IPS-20b (cell line): ENCODE measurements at regions not wholly inside any gene's neighbourhood (a gene's known extent, or its start where the extent isn't known, plus 50 kb on each side); places are given as distances from the start of the nearest gene placed in this dataset.

Experiments
- H3K27ac ChIP-seq: one replicate; pipeline ENCODE4 v1.5.1; 2013; ENCODE audit warnings: low read length
- H3K27me3 ChIP-seq: 2 replicates; pipeline ENCODE4 v1.6.1; 2013; ENCODE audit warnings: mild to moderate bottlenecking, low read length, inconsistent platforms; ENCODE audit not compliant: insufficient read depth
- H3K36me3 ChIP-seq: 2 replicates; pipeline ENCODE4 v1.6.1; 2013; ENCODE audit warnings: low read depth, mild to moderate bottlenecking, inconsistent platforms, low read length, moderate library complexity; ENCODE audit not compliant: insufficient read depth
- H3K4me1 ChIP-seq: 2 replicates; pipeline ENCODE4 v1.6.1; 2013; ENCODE audit warnings: mild to moderate bottlenecking, control low read depth, inconsistent platforms, low read length, moderate library complexity; ENCODE audit not compliant: insufficient read depth
- H3K4me3 ChIP-seq: 2 replicates; pipeline ENCODE4 v1.5.1; 2013; ENCODE audit warnings: mild to moderate bottlenecking, low read length, inconsistent platforms
- H3K9ac ChIP-seq: 2 replicates; pipeline ENCODE4 v1.6.1; 2013; ENCODE audit warnings: low read depth, mild to moderate bottlenecking, inconsistent platforms, low read length, moderate library complexity
- H3K9me3 ChIP-seq: 2 replicates; pipeline ENCODE4 v1.6.1; 2013; ENCODE audit warnings: mild to moderate bottlenecking, low read depth, low read length, inconsistent platforms; ENCODE audit not compliant: insufficient read depth

DNA sequence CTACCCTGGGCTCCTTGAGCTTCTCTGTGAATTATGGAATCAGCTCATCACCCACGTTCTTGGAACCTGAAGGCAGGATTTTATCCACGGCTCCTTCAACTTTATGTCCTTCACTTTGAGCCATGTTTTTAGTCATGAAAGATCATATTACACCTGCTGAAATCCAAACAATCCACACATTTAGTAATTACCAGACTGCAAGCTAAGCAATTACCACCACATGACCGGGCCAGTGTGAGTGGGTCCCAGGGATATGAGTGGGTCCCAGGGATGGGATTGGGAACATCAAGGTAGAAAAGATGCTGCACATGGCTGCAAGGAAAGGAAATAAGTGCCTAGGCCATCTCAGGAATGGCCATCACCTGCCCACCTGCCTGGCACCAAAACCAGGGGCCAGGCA, 140.3 kb upstream of the IQSEC1 start:
- H3K4me1 ChIP-seq: no peaks in the 10 kb centered on the region; the same call in 1 of the 2 replicates

DNA sequence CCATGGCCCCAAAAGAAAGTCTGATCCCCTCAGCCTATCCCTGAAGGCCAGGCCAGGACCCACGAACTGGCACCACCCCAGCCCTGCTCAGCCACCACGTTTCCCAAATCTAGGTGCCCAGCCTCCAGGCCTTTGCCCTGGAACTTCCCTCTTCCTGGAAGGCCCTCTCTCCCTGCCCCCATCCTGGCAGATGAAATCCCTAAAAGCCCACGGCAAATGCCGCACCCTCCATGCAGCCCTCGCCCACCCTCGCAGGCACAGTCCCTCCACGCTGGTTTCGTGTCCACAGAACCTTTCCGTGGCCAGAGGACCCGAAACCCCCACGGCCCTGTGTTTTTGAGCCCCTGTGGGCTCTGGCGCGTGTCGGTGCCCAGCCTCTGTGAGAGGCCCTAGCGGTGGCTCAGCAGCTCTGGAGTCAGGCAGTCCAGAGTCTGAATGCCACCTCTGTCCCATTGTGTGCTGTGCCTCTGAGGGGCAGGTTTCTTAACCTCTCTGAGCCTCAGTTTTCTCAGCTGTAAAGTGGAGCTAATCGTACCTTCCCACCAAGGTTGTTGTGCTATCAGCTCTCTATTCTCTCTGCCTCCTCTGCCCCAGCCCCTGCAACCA, 138.5 kb upstream of the IQSEC1 start:
- Histone ChIP-seq H3K4me1 (no peaks in the 10 kb centered on the region), H3K27ac (no peak overlapping the region), H3K9ac (no peak overlapping the region), H3K9me3 (no peaks in the 10 kb centered on the region), H3K36me3 (no peaks in the 10 kb centered on the region), H3K4me3 (no peak overlapping the region), H3K27me3 (no peaks in the 10 kb centered on the region)

More for the DNA sequence above, 140.3 kb upstream of the IQSEC1 start:
- Histone ChIP-seq H3K4me3 (no peak overlapping the region), H3K27me3 (no peaks in the 10 kb centered on the region), H3K9ac (no peak overlapping the region), H3K36me3 (no peaks in the 10 kb centered on the region), H3K9me3 (no peaks in the 10 kb centered on the region), H3K27ac (no peak overlapping the region)

DNA sequence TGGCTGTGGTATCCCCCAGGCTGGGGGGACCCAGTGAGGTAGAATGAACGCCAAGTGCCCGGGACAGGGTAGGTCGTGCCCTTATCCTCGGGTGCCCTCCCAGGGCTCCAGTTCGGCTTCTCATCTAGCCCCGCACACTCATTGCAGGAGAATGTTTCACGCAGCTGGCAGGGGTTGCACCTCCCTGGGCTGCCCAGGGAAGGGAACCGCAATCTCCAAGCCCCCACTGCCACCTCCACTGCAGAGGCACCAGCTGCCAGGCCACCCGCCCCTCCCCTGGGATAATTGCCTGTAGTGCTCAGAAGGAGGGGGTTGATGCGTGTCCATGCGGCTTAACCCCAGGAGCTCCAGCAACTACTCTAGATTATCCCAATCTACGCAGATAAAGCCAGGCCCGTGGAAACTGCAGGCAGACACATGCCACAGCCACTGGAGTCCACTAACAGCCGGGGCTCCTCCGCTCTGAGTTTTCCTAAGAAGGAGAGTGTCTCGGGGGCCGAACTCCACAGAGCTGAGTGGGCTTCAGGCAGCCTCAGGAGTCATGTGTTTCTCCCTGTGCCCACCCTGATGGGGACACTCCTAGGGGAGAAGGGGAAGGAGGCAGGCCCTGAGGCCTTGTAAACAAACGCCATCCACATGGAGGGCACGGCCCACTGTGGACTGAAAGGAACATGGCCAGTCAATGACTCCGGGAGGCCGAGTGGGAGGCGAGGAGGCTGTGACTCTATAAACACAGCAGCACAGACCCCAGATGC, 137.2 kb upstream of the IQSEC1 start:
- no peaks in the 10 kb centered on the region for H3K27me3 ChIP-seq
- H3K4me1 ChIP-seq: no peaks in the 10 kb centered on the region
- no peaks in the 10 kb centered on the region for H3K36me3 ChIP-seq
- H3K27ac ChIP-seq: no peak overlapping the region
- no peak overlapping the region for H3K9ac ChIP-seq
- H3K9me3 ChIP-seq: no peaks in the 10 kb centered on the region
- H3K4me3 ChIP-seq: no peak overlapping the region

DNA sequence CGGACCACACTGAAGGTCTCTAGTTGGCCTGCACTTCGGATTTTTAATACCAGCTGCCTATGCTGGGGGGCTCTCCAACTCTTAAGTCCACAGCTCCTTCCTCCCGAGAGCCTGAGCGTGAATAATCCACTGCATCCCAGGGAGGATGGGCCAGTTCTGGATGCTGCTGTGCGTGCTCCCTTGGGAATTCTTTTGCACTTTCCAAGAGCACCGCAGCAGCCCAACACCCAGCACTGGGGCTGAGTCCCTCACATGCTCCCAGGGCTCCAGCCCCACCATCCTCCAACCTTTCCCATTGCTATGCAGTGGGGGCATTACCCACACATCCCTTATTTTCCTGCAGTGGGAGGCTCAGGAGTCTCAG, 136.4 kb upstream of the IQSEC1 start:
- Histone ChIP-seq H3K9ac (no peak overlapping the region), H3K36me3 (no peaks in the 10 kb centered on the region), H3K9me3 (no peaks in the 10 kb centered on the region), H3K4me1 (no peaks in the 10 kb centered on the region), H3K27me3 (no peaks in the 10 kb centered on the region), H3K4me3 (no peak overlapping the region), H3K27ac (no peak overlapping the region)

DNA sequence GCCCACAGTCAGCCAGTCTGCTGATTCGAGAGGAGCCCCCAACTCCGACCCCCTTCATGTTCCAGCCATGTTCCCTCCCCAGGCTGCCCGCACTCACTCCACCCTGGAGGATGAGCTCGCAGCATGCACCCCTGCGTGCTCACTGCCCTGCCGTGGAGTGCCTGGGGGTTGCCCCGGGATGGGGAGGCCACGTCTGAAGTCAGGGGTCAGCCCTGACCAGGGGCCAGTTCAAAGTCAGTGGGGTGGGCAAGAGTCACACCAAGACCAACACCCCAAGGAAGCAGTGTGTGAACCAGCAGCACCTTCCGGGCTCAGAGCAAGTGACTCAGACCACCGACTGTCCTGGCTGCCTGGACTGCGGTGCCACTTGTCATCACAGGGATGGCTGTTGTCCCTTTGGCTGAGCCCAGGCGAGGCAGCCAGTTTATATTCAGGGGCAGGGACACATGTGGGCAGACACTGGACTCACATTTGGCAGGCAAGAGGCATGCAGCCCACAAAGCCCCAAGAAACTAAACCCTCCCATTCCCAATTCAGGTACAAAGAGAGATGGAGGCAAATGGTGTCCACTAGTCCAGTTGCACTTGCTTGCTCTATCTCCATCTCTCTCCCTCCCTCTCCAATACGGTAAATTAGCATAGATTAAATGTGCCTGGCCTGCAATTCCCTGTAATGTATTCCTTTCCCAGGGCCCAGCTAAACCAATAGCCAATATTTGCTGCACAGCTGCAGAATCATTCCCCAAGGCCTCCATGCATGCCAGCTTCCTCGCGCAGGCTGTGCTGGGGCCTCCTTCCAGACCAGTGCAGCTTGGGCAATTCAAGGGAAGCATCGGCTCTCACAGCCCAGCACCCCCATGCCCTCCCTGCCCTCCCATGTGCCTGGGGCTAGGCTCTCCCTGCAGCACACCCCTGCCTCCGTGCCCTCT, 135.7 kb upstream of the IQSEC1 start:
- Histone ChIP-seq H3K36me3 (no peaks in the 10 kb centered on the region), H3K4me3 (no peak overlapping the region), H3K27ac (no peak overlapping the region), H3K9me3 (no peaks in the 10 kb centered on the region), H3K27me3 (no peaks in the 10 kb centered on the region), H3K9ac (no peak overlapping the region), H3K4me1 (no peaks in the 10 kb centered on the region)

DNA sequence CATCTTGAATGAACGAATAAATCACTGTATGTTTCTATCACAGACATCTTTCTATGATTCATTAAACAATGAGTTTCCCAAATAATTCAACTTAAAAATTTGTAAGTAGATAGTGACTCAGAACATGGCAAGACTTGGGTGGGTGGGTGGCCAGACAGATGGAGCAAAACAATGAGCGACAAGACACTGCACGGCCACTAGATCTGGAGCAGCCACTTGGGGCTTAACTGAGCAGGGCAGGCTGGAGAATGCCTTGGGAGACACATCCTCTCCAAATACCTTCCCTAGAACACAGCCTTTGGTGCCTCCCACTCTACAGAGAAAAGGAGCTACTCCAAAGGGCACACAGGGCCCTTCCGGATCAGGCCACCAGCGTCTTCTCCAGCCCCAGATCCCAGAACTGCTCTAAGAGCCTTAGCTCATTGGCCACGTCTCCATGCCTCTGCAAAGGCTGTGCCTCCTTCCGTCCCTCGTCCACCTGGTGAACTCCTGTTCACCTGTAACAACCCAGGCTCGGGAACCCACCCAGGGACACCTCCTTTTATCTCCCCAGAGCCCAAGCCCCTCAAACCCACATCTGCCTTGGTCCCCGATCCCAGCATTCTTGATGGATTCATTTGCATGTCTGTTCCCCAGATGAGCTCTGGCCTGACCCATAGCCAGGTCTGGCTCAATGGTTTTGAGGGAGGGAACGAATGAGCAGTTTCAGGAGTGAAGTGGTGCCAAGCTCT, 134.9 kb upstream of the IQSEC1 start:
- Histone ChIP-seq H3K4me1 (no peaks in the 10 kb centered on the region), H3K27ac (no peak overlapping the region), H3K27me3 (no peaks in the 10 kb centered on the region), H3K9ac (no peak overlapping the region), H3K4me3 (no peak overlapping the region), H3K36me3 (no peaks in the 10 kb centered on the region), H3K9me3 (no peaks in the 10 kb centered on the region)

DNA sequence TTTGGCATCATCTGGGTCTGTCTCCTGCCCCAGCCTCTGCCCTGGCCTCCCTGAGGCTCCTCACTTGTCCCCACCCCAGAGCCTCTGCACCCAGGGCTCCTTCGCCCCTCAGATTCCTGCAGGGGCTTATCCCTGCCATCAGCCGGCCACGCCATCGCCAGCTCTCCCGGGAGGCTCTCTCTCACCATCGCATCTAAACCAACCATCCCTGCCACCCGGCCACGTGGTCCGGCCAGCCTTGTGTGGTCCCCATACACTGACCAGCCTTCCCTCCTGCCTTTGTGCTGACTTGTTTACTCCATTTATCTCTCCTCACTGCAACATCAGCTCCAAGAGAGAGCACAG, 134.3 kb upstream of the IQSEC1 start:
- H3K27me3 ChIP-seq: no peaks in the 10 kb centered on the region
- no peaks in the 10 kb centered on the region for H3K36me3 ChIP-seq
- H3K4me3 ChIP-seq: no peak overlapping the region
- H3K4me1 ChIP-seq: no peaks in the 10 kb centered on the region
- H3K27ac ChIP-seq: no peak overlapping the region
- H3K9ac ChIP-seq: no peak overlapping the region
- no peaks in the 10 kb centered on the region for H3K9me3 ChIP-seq

DNA sequence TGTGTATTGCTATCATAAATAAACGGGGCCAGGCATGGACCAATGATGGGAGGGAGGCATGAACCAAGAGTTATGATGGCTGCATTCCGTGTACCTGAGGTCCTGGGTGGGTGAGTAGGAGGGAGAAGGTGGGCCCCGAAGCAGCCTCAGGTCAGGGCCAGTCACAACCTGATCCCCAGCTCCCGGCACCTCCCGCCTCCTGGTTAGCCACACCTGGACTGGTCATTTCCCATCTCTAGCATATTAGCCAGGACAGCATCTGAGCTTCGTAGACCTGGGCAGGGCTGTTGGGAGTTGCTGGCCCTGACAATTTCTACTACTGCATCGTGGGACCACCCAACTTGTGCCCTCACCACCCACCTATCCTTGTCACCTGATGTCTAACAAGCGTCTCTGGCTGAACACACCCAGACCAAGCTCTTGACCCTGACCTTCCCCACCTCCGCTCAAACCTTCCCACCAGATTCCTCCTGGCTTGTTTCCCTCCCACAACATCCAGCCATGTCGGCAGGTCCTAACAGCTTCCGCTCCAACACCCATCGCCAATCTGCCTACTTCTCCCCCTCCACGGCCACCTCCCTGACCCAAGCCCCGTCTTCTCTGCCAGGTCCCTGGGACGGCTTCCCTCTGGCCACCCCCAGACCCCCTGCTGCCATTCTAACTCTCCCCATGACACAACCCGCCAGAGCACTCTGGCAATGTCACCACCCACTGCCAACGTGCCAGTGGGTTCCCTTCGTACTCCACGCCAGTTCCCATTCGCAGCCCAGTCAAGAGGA, 133.8 kb upstream of the IQSEC1 start:
- Histone ChIP-seq H3K27me3 (no peaks in the 10 kb centered on the region), H3K9me3 (no peaks in the 10 kb centered on the region), H3K36me3 (no peaks in the 10 kb centered on the region), H3K9ac (no peak overlapping the region), H3K4me1 (no peaks in the 10 kb centered on the region), H3K4me3 (no peak overlapping the region), H3K27ac (no peak overlapping the region)

DNA sequence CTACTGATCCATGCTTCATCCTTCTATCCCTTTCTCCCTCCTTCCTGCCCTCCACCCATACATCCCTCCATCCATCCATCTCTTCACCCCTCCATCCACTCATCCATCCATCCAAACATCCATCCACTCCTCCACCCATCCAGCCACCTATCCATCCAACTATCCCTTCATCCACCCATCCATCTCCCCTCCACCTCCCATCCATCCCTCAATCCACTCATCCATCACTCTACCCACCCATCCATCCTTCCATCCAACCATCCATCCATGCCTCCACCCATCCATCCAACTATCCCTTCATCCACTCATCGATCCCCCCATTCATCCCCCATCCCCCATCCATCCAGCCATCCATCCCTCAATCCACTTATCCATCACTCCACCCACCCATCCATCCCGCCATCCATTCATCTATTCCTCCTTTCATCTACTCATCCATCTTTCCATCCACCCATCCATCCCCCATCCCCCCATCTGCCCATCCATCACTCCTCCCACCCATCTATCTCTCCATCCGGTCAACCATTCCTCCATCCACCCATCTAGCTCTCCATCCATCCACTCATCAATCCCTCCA, 132.4 kb upstream of the IQSEC1 start:
- H3K27me3 ChIP-seq: no peaks in the 10 kb centered on the region
- no peaks in the 10 kb centered on the region for H3K9me3 ChIP-seq

DNA sequence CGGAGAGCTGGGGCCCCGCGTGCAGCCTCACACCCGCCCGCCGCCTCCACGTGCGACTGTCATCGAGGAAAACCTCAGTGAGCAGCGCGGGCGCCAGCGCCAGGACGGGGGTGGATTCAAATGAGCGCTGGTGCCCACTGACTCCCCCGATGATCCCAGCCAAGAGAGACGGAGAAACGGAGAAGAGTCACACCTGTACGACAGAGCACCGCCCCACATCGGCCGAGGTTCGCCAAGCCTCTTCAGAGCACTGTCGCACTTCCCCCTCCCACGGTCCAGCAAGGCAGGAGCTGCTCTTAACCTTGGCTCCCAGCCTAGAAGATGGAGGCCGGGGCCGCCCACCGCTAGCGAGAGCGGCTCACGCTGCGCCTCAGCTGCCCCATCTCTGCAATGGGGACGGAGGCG, 130.9 kb upstream of the IQSEC1 start:
- Histone ChIP-seq H3K36me3 (no peaks in the 10 kb centered on the region), H3K9ac (no peak overlapping the region), H3K27me3 (no peaks in the 10 kb centered on the region), H3K4me1 (peaks cover 3% of the 10 kb centered on the region; the same call in 1 of the 2 replicates), H3K9me3 (no peaks in the 10 kb centered on the region), H3K27ac (no peak overlapping the region), H3K4me3 (no peak overlapping the region)

More for the DNA sequence above, 132.4 kb upstream of the IQSEC1 start:
- Histone ChIP-seq H3K4me3 (no peak overlapping the region), H3K27ac (no peak overlapping the region), H3K36me3 (no peaks in the 10 kb centered on the region), H3K4me1 (peaks cover 2% of the 10 kb centered on the region; the same call in 1 of the 2 replicates), H3K9ac (no peak overlapping the region)
